Activated T-helper 2 cell treated with anti-CD3 and anti-CD28 coated beads, Interferon-gamma antibody, Interleukin-2, Interleukin-4, amounts not matched to agents 10 μg/mL and 5 μg/mL and 100 μg/mL, durations not matched to agents 14 hours and 24 hours and 36 hours (primary cell): ENCODE measurements at regions not wholly inside any gene's neighbourhood (a gene's known extent, or its start where the extent isn't known, plus 50 kb on each side); places are given as distances from the start of the nearest gene placed in this dataset.

ENCODE experiments used
- DNase-seq: peaks from one replicate; pipeline ENCODE4 v3.0.0; 2021; ENCODE audit warnings: low spot score
- H3K27ac Mint-ChIP-seq: one replicate; pipeline ENCODE4 v1.8.0; 2021; ENCODE audit warnings: mixed read lengths
- H3K27me3 Mint-ChIP-seq: one replicate; pipeline ENCODE4 v1.8.0; 2021; ENCODE audit warnings: low read depth, mixed read lengths
- H3K36me3 Mint-ChIP-seq: one replicate; pipeline ENCODE4 v1.8.0; 2021; ENCODE audit warnings: low read depth, mixed read lengths
- H3K4me1 Mint-ChIP-seq: one replicate; pipeline ENCODE4 v1.8.0; 2021; ENCODE audit warnings: low read depth, mixed read lengths
- H3K4me3 Mint-ChIP-seq: one replicate; pipeline ENCODE4 v1.8.0; 2021; ENCODE audit warnings: low read depth, mild to moderate bottlenecking, moderate library complexity, mixed read lengths
- H3K9me3 Mint-ChIP-seq: one replicate; pipeline ENCODE4 v1.8.0; 2021; ENCODE audit warnings: mixed read lengths
- intact Hi-C: fragments of 100-400 bp; cut with micrococcal nuclease; formaldehyde crosslinking; loops from one replicate; pipeline ENCODE4 v1.15.1; 2023

- intact Hi-C loops, result no loop called here
These were observed 430.5 kb downstream of the OCA2 start for GRCh38 chr15:27668471-27669220.

GRCh38 chr15:27665002-27665401 is 434.1 kb downstream of the OCA2 start:
- no peak overlapping the region for H3K4me3 Mint-ChIP-seq
- intact Hi-C loops, result no loop called here
- H3K36me3 Mint-ChIP-seq, result no peaks in the 10 kb centered on the region
- no peaks in the 10 kb centered on the region for H3K27me3 Mint-ChIP-seq
- DNase-seq, result no peak
- peaks cover 16% of the 10 kb centered on the region for H3K9me3 Mint-ChIP-seq
- no peaks in the 10 kb centered on the region for H3K4me1 Mint-ChIP-seq
- H3K27ac Mint-ChIP-seq, result no peak overlapping the region

More at GRCh38 chr15:27668471-27669220, 430.5 kb downstream of the OCA2 start:
- H3K9me3 Mint-ChIP-seq, result peaks cover 37% of the 10 kb centered on the region
- no peaks in the 10 kb centered on the region for H3K36me3 Mint-ChIP-seq
- H3K27ac Mint-ChIP-seq, result no peak overlapping the region
- H3K4me3 Mint-ChIP-seq, result no peak overlapping the region
- no peak for DNase-seq
- H3K4me1 Mint-ChIP-seq, result no peaks in the 10 kb centered on the region
- no peaks in the 10 kb centered on the region for H3K27me3 Mint-ChIP-seq

GRCh38 chr15:27662892-27663291 is 436.2 kb downstream of the OCA2 start:
- no peak overlapping the region for H3K27ac Mint-ChIP-seq
- DNase-seq, result no peak
- no peaks in the 10 kb centered on the region for H3K36me3 Mint-ChIP-seq
- H3K27me3 Mint-ChIP-seq, result no peaks in the 10 kb centered on the region
- no peaks in the 10 kb centered on the region for H3K4me1 Mint-ChIP-seq
- H3K4me3 Mint-ChIP-seq, result no peak overlapping the region
- H3K9me3 Mint-ChIP-seq, result peaks cover 12% of the 10 kb centered on the region
- intact Hi-C loops, result no loop called here

- H3K27ac Mint-ChIP-seq, result no peak overlapping the region
- H3K27me3 Mint-ChIP-seq, result no peaks in the 10 kb centered on the region
- H3K36me3 Mint-ChIP-seq, result no peaks in the 10 kb centered on the region
- DNase-seq, result no peak
- intact Hi-C loops, result no loop called here
- H3K4me3 Mint-ChIP-seq, result no peak overlapping the region
- peaks cover 20% of the 10 kb centered on the region for H3K9me3 Mint-ChIP-seq
- no peaks in the 10 kb centered on the region for H3K4me1 Mint-ChIP-seq
These were observed 438.4 kb downstream of the OCA2 start for GRCh38 chr15:27660676-27661075.

- peaks cover 31% of the 10 kb centered on the region for H3K9me3 Mint-ChIP-seq
- H3K4me1 Mint-ChIP-seq, result no peaks in the 10 kb centered on the region
- H3K36me3 Mint-ChIP-seq, result no peaks in the 10 kb centered on the region
- no peak overlapping the region for H3K4me3 Mint-ChIP-seq
- intact Hi-C loops, result no loop called here
- no peak overlapping the region for H3K27ac Mint-ChIP-seq
- no peak for DNase-seq
- H3K27me3 Mint-ChIP-seq, result no peaks in the 10 kb centered on the region
These were observed 442.7 kb downstream of the OCA2 start for GRCh38 chr15:27656296-27656987.

- intact Hi-C loops, result no loop called here
- H3K9me3 Mint-ChIP-seq, result peaks cover 37% of the 10 kb centered on the region
- no peak for DNase-seq
- no peak overlapping the region for H3K27ac Mint-ChIP-seq
- H3K4me1 Mint-ChIP-seq, result no peaks in the 10 kb centered on the region
- H3K27me3 Mint-ChIP-seq, result no peaks in the 10 kb centered on the region
- no peaks in the 10 kb centered on the region for H3K36me3 Mint-ChIP-seq
- H3K4me3 Mint-ChIP-seq, result no peak overlapping the region
These were observed 444.1 kb downstream of the OCA2 start for GRCh38 chr15:27655056-27655455.

GRCh38 chr15:27650244-27650643 is 448.9 kb downstream of the OCA2 start:
- H3K27me3 Mint-ChIP-seq, result no peaks in the 10 kb centered on the region
- no peaks in the 10 kb centered on the region for H3K36me3 Mint-ChIP-seq
- no peak for DNase-seq
- H3K27ac Mint-ChIP-seq, result no peak overlapping the region
- H3K4me3 Mint-ChIP-seq, result no peak overlapping the region
- no peaks in the 10 kb centered on the region for H3K4me1 Mint-ChIP-seq
- H3K9me3 Mint-ChIP-seq, result peaks cover 36% of the 10 kb centered on the region
- intact Hi-C loops, result no loop called here

GRCh38 chr15:27648359-27648758 is 450.8 kb downstream of the OCA2 start:
- no peak overlapping the region for H3K4me3 Mint-ChIP-seq
- intact Hi-C loops, result no loop called here
- H3K27me3 Mint-ChIP-seq, result no peaks in the 10 kb centered on the region
- H3K36me3 Mint-ChIP-seq, result no peaks in the 10 kb centered on the region
- H3K4me1 Mint-ChIP-seq, result no peaks in the 10 kb centered on the region
- H3K9me3 Mint-ChIP-seq, result peaks cover 44% of the 10 kb centered on the region
- H3K27ac Mint-ChIP-seq, result no peak overlapping the region
- DNase-seq, result no peak

GRCh38 chr15:27646531-27646930 is 452.6 kb downstream of the OCA2 start:
- no peaks in the 10 kb centered on the region for H3K4me1 Mint-ChIP-seq
- no peak overlapping the region for H3K4me3 Mint-ChIP-seq
- H3K36me3 Mint-ChIP-seq, result no peaks in the 10 kb centered on the region
- peaks cover 56% of the 10 kb centered on the region for H3K9me3 Mint-ChIP-seq
- no peaks in the 10 kb centered on the region for H3K27me3 Mint-ChIP-seq
- intact Hi-C loops, result no loop called here
- no peak overlapping the region for H3K27ac Mint-ChIP-seq
- no peak for DNase-seq

- no peak for DNase-seq
- Mint-ChIP-seq H3K9me3 (peaks cover 61% of the 10 kb centered on the region), H3K4me1 (no peaks in the 10 kb centered on the region), H3K27ac (no peak overlapping the region), H3K27me3 (no peaks in the 10 kb centered on the region), H3K36me3 (no peaks in the 10 kb centered on the region), H3K4me3 (no peak overlapping the region)
- intact Hi-C loops, result no loop called here
These were observed 453.4 kb downstream of the OCA2 start for GRCh38 chr15:27645672-27646071.

GRCh38 chr15:27642981-27643380 is 456.1 kb downstream of the OCA2 start:
- H3K4me1 Mint-ChIP-seq, result no peaks in the 10 kb centered on the region
- H3K36me3 Mint-ChIP-seq, result no peaks in the 10 kb centered on the region
- DNase-seq, result no peak
- H3K4me3 Mint-ChIP-seq, result no peak overlapping the region
- intact Hi-C loops, result no loop called here
- peaks cover 73% of the 10 kb centered on the region for H3K9me3 Mint-ChIP-seq
- no peaks in the 10 kb centered on the region for H3K27me3 Mint-ChIP-seq
- no peak overlapping the region for H3K27ac Mint-ChIP-seq

GRCh38 chr15:27639595-27639994 is 459.5 kb downstream of the OCA2 start:
- no peaks in the 10 kb centered on the region for H3K36me3 Mint-ChIP-seq
- H3K4me1 Mint-ChIP-seq, result no peaks in the 10 kb centered on the region
- no peak overlapping the region for H3K27ac Mint-ChIP-seq
- H3K4me3 Mint-ChIP-seq, result no peak overlapping the region
- H3K27me3 Mint-ChIP-seq, result no peaks in the 10 kb centered on the region
- no peak for DNase-seq
- H3K9me3 Mint-ChIP-seq, result peaks cover 71% of the 10 kb centered on the region
- intact Hi-C loops, result no loop called here

GRCh38 chr15:27638958-27639357 is 460.2 kb downstream of the OCA2 start:
- H3K4me1 Mint-ChIP-seq, result no peaks in the 10 kb centered on the region
- no peaks in the 10 kb centered on the region for H3K27me3 Mint-ChIP-seq
- intact Hi-C loops, result no loop called here
- H3K4me3 Mint-ChIP-seq, result no peak overlapping the region
- H3K9me3 Mint-ChIP-seq, result peaks cover 68% of the 10 kb centered on the region
- no peak for DNase-seq
- H3K27ac Mint-ChIP-seq, result no peak overlapping the region
- H3K36me3 Mint-ChIP-seq, result no peaks in the 10 kb centered on the region
